ENCODE measurements at regions not wholly inside any gene's neighbourhood (a gene's known extent, or its start where the extent isn't known, plus 50 kb on each side); places are given as distances from the start of the nearest gene placed in this dataset.

GRCh38 chr22:49640366-49641095 is 187.1 kb downstream of the BRD1 start:
- no peak for DNase-seq (ENCODE audit: low read depth in 3 of 3)

GRCh38 chr22:49639956-49640355 is 187.7 kb downstream of the BRD1 start:
- DNase-seq (ENCODE audit: low read depth in 3 of 3): no peak

- no peak for DNase-seq (ENCODE audit: low read depth in 3 of 3)
Observed at GRCh38 chr22:49638788-49639187, 188.9 kb downstream of the BRD1 start.

- no peak for DNase-seq (ENCODE audit: low read depth in 3 of 3)
Observed at GRCh38 chr22:49638001-49638400, 189.7 kb downstream of the BRD1 start.

- DNase-seq (ENCODE audit: low read depth in 3 of 3): no peak
Observed at GRCh38 chr22:49637255-49637760, 190.4 kb downstream of the BRD1 start.

- DNase-seq (ENCODE audit: low read depth in 3 of 3): no peak
Observed at GRCh38 chr22:49636649-49637048, 191.0 kb downstream of the BRD1 start.

GRCh38 chr22:49636214-49636613 is 191.5 kb downstream of the BRD1 start:
- DNase-seq (ENCODE audit: low read depth in 3 of 3): no peak

- DNase-seq (ENCODE audit: low read depth in 3 of 3): no peak
Observed at GRCh38 chr22:49634006-49634772, 193.5 kb downstream of the BRD1 start.

GRCh38 chr22:49633010-49633324 is 194.7 kb downstream of the BRD1 start:
- no peak for DNase-seq (ENCODE audit: low read depth in 3 of 3)

GRCh38 chr22:49632199-49633009 is 195.3 kb downstream of the BRD1 start:
- no peak for DNase-seq (ENCODE audit: low read depth in 3 of 3)

GRCh38 chr22:49630448-49630946 is 197.2 kb downstream of the BRD1 start:
- no peak for DNase-seq (ENCODE audit: low read depth in 3 of 3)

- no peak for DNase-seq (ENCODE audit: low read depth in 3 of 3)
Observed at GRCh38 chr22:49629586-49630447, 197.9 kb downstream of the BRD1 start.

GRCh38 chr22:49629261-49629570 is 198.5 kb downstream of the BRD1 start:
- no peak for DNase-seq (ENCODE audit: low read depth in 3 of 3)

GRCh38 chr22:49628391-49629260 is 199.0 kb downstream of the BRD1 start:
- no peak for DNase-seq (ENCODE audit: low read depth in 3 of 3)

- DNase-seq (ENCODE audit: low read depth in 3 of 3): no peak
Observed at GRCh38 chr22:49627217-49628181, 200.2 kb downstream of the BRD1 start.

- no peak for DNase-seq (ENCODE audit: low read depth in 3 of 3)
Observed at GRCh38 chr22:49626361-49627216, 201.1 kb downstream of the BRD1 start.

GRCh38 chr22:49624421-49625177 is 203.1 kb downstream of the BRD1 start:
- no peak for DNase-seq (ENCODE audit: low read depth in 3 of 3)

- no peak for DNase-seq (ENCODE audit: low read depth in 3 of 3)
Observed at GRCh38 chr22:49623715-49624114, 204.0 kb downstream of the BRD1 start.

Measured in stimulated activated CD4-positive, alpha-beta T cell treated with anti-CD3 and anti-CD28 coated beads, TNF-alpha, amount 100 ng/mL, for 48 hours (primary cell).